Kidney (tissue), 13 donors: ENCODE measurements at regions not wholly inside any gene's neighbourhood (a gene's known extent, or its start where the extent isn't known, plus 50 kb on each side); places are given as distances from the start of the nearest gene placed in this dataset.

ENCODE experiments used
- DNase-seq, 5 donors: peaks; one replicate each; pipeline ENCODE4 v3.0.0-alpha.2; 2013 to 2020
- FAIRE-seq: peaks from 2 replicates; lab custom pipeline; 2012; peaks lifted over from hg19 to GRCh38; lab: Jason Lieb, UNC
- H3K27ac ChIP-seq, 2 donors: one replicate each; pipeline ENCODE4 v1.7.0; 2013; ENCODE audit warnings: low read depth in 2 of 2, low read length in 2 of 2, inconsistent platforms in 1 of 2
- H3K27me3 ChIP-seq: one replicate; pipeline ENCODE4 v1.7.1; 2013; ENCODE audit warnings: low read length, inconsistent platforms; ENCODE audit not compliant: control insufficient read depth, insufficient read depth
- H3K36me3 ChIP-seq, 3 donors: one replicate each; pipeline versions ENCODE4 v1.7.0 to v1.7.1; 2013; ENCODE audit warnings: low read length in 3 of 3, control low read depth in 1 of 3, inconsistent platforms in 1 of 3; ENCODE audit not compliant: insufficient read depth in 3 of 3, control insufficient read depth in 2 of 3
- H3K4me1 ChIP-seq, 3 donors: one replicate each; pipeline versions ENCODE4 v1.7.0 to v1.7.1; 2013; ENCODE audit warnings: low read length in 3 of 3, inconsistent platforms in 1 of 3, low read depth in 1 of 3; ENCODE audit not compliant: control insufficient read depth in 2 of 3, insufficient read depth in 2 of 3
- H3K4me3 ChIP-seq, 3 donors: one replicate each; pipeline versions ENCODE4 v1.7.0 to v1.8.1; 2013; ENCODE audit warnings: low read length in 3 of 3, control low read depth in 1 of 3, inconsistent platforms in 1 of 3
- H3K9ac ChIP-seq, 3 donors: one replicate each; pipeline versions ENCODE4 v1.7.0 to v1.7.1; 2013; ENCODE audit warnings: low read length in 3 of 3, control low read depth in 1 of 3, inconsistent platforms in 1 of 3
- H3K9me3 ChIP-seq, 3 donors: one replicate each; pipeline versions ENCODE4 v1.7.0 to v1.7.1; 2013; ENCODE audit warnings: low read length in 3 of 3, control low read depth in 1 of 3, inconsistent platforms in 1 of 3; ENCODE audit not compliant: control insufficient read depth in 2 of 3, insufficient read depth in 1 of 3
- intact Hi-C: fragments of 100-400 bp; cut with DNase I; formaldehyde crosslinking; loops from one replicate; pipeline ENCODE4 v1.11.1; 2022
- TF ChIP-seq, protein P1 (sequence below): IDR thresholded peaks from 3 replicates; pipeline ENCODE4 v1.5.1; 2012; ENCODE audit warnings: mild to moderate bottlenecking, moderate library complexity, borderline replicate concordance; ENCODE audit not compliant: insufficient read depth; ENCODE audit errors: extremely low read depth
- donor health status: control.
- donor health status: control.
- donor health status: control.
- donor health status: control.
- donor health status: control.
- donor health status: DM: yes; HTN: yes; CAD: no.
- donor health status: Normal renal cell carcinoma (clear cell type).

- no peak overlapping the region for H3K4me3 ChIP-seq
- no peaks in the 10 kb centered on the region for H3K4me1 ChIP-seq
- DNase-seq, result no peak
- no peaks in the 10 kb centered on the region for H3K9me3 ChIP-seq
- H3K27ac ChIP-seq, result no peak overlapping the region
- FAIRE-seq, result no peak
- no peaks in the 10 kb centered on the region for H3K36me3 ChIP-seq
- H3K9ac ChIP-seq, result no peak overlapping the region
- H3K27me3 ChIP-seq, result no peaks in the 10 kb centered on the region
- TF ChIP-seq, protein P1, sequence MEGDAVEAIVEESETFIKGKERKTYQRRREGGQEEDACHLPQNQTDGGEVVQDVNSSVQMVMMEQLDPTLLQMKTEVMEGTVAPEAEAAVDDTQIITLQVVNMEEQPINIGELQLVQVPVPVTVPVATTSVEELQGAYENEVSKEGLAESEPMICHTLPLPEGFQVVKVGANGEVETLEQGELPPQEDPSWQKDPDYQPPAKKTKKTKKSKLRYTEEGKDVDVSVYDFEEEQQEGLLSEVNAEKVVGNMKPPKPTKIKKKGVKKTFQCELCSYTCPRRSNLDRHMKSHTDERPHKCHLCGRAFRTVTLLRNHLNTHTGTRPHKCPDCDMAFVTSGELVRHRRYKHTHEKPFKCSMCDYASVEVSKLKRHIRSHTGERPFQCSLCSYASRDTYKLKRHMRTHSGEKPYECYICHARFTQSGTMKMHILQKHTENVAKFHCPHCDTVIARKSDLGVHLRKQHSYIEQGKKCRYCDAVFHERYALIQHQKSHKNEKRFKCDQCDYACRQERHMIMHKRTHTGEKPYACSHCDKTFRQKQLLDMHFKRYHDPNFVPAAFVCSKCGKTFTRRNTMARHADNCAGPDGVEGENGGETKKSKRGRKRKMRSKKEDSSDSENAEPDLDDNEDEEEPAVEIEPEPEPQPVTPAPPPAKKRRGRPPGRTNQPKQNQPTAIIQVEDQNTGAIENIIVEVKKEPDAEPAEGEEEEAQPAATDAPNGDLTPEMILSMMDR, result no peak
- intact Hi-C loops, result no loop called here
These were observed 866.5 kb upstream of the MAP3K7 start for GRCh38 chr6:91453224-91453878.

DNA sequence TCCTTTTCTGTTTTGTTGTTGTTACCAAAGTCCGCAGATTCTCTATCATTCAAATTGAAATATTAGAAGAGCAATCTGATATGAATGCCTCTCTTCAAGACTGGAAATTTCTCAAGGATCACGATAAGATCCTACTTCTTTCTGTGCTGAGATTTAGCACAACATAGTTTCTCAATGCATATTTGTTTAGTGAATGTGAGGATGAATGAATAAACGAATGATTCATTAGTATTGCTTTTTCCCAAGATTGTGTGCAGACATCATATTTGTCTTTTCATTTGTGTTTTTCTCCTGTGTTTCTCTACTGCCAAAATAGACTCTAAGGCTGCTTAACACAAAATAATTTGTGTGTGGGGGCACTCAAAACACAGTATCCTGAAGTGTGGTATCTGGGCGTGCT, 862.7 kb upstream of the MAP3K7 start:
- FAIRE-seq (no peak), DNase-seq (no peak)
- Histone ChIP-seq H3K9ac (no peak overlapping the region), H3K4me1 (no peaks in the 10 kb centered on the region), H3K36me3 (no peaks in the 10 kb centered on the region), H3K9me3 (no peaks in the 10 kb centered on the region), H3K27me3 (no peaks in the 10 kb centered on the region), H3K4me3 (no peak overlapping the region), H3K27ac (no peak overlapping the region)
- intact Hi-C loops, result no loop called here
- TF ChIP-seq, protein P1, result no peak

GRCh38 chr6:91447530-91448254, 860.8 kb upstream of the MAP3K7 start:
- Histone ChIP-seq H3K27ac (no peak overlapping the region), H3K36me3 (no peaks in the 10 kb centered on the region)
- FAIRE-seq, result no peak

More at GRCh38 chr6:91447530-91448254, 860.8 kb upstream of the MAP3K7 start:
- Histone ChIP-seq H3K9me3 (no peaks in the 10 kb centered on the region), H3K9ac (no peak overlapping the region), H3K4me1 (no peaks in the 10 kb centered on the region), H3K27me3 (no peaks in the 10 kb centered on the region), H3K4me3 (no peak overlapping the region)
- intact Hi-C loops, result no loop called here
- TF ChIP-seq, protein P1, result no peak
- DNase-seq, result no peak
